GM23248 (cell line): ENCODE measurements at regions not wholly inside any gene's neighbourhood (a gene's known extent, or its start where the extent isn't known, plus 50 kb on each side); places are given as distances from the start of the nearest gene placed in this dataset.

Source experiments
- EZH2 ChIP-seq: fragments of 200-600 bp; sonication (generic); IDR thresholded peaks from 2 replicates; pipeline ENCODE4 v1.6.1; 2018; ENCODE audit warnings: antibody characterized with exemption, mild to moderate bottlenecking; ENCODE audit not compliant: insufficient read depth, poor library complexity, severe bottlenecking
- EZH2phosphoT487 ChIP-seq: fragments of 200-600 bp; sonication (generic); IDR thresholded peaks from 2 replicates; pipeline ENCODE4 v1.6.1; 2018; ENCODE audit warnings: antibody characterized with exemption, moderate library complexity, mild to moderate bottlenecking, low read depth; ENCODE audit not compliant: insufficient read depth

DNA sequence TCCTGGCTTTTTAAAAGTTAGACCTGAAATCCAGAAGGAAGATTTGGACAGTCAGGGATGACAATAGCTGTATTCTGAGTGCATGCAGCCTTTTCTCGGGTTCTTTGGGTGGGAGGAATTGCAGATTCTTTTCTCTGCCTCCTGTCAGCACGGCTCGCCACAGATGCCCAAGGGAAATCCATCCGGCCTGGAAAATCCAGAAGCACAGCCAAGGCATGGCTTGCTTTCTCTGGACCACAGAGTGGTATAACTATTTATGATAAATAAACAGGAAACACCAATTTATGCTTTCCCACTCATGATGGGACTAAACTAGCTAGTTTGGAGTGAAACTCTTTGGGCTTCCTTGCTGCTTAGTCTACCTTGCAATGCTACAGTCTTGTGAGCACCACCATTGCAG is 59.1 kb downstream of the C9orf152 start:
- no peak for TF ChIP-seq EZH2
- TF ChIP-seq EZH2phosphoT487: 0 out of 2 replicates have a peak, but pooled peaks have one; percentile 45
